Kidney (tissue), 13 donors: ENCODE measurements at regions not wholly inside any gene's neighbourhood (a gene's known extent, or its start where the extent isn't known, plus 50 kb on each side); places are given as distances from the start of the nearest gene placed in this dataset.

Experiments
- DNase-seq, 5 donors: peaks; one replicate each; pipeline ENCODE4 v3.0.0-alpha.2; 2013 to 2020
- FAIRE-seq: peaks from 2 replicates; lab custom pipeline; 2012; peaks lifted over from hg19 to GRCh38; lab: Jason Lieb, UNC
- H3K27ac ChIP-seq, 2 donors: one replicate each; pipeline ENCODE4 v1.7.0; 2013; ENCODE audit warnings: low read depth in 2 of 2, low read length in 2 of 2, inconsistent platforms in 1 of 2
- H3K27me3 ChIP-seq: one replicate; pipeline ENCODE4 v1.7.1; 2013; ENCODE audit warnings: low read length, inconsistent platforms; ENCODE audit not compliant: control insufficient read depth, insufficient read depth
- H3K36me3 ChIP-seq, 3 donors: one replicate each; pipeline versions ENCODE4 v1.7.0 to v1.7.1; 2013; ENCODE audit warnings: low read length in 3 of 3, control low read depth in 1 of 3, inconsistent platforms in 1 of 3; ENCODE audit not compliant: insufficient read depth in 3 of 3, control insufficient read depth in 2 of 3
- H3K4me1 ChIP-seq, 3 donors: one replicate each; pipeline versions ENCODE4 v1.7.0 to v1.7.1; 2013; ENCODE audit warnings: low read length in 3 of 3, inconsistent platforms in 1 of 3, low read depth in 1 of 3; ENCODE audit not compliant: control insufficient read depth in 2 of 3, insufficient read depth in 2 of 3
- H3K4me3 ChIP-seq, 3 donors: one replicate each; pipeline versions ENCODE4 v1.7.0 to v1.8.1; 2013; ENCODE audit warnings: low read length in 3 of 3, control low read depth in 1 of 3, inconsistent platforms in 1 of 3
- H3K9ac ChIP-seq, 3 donors: one replicate each; pipeline versions ENCODE4 v1.7.0 to v1.7.1; 2013; ENCODE audit warnings: low read length in 3 of 3, control low read depth in 1 of 3, inconsistent platforms in 1 of 3
- H3K9me3 ChIP-seq, 3 donors: one replicate each; pipeline versions ENCODE4 v1.7.0 to v1.7.1; 2013; ENCODE audit warnings: low read length in 3 of 3, control low read depth in 1 of 3, inconsistent platforms in 1 of 3; ENCODE audit not compliant: control insufficient read depth in 2 of 3, insufficient read depth in 1 of 3
- intact Hi-C: fragments of 100-400 bp; cut with DNase I; formaldehyde crosslinking; loops from one replicate; pipeline ENCODE4 v1.11.1; 2022
- TF ChIP-seq, protein P1 (sequence below): IDR thresholded peaks from 3 replicates; pipeline ENCODE4 v1.5.1; 2012; ENCODE audit warnings: mild to moderate bottlenecking, moderate library complexity, borderline replicate concordance; ENCODE audit not compliant: insufficient read depth; ENCODE audit errors: extremely low read depth
- donor health status: control.
- donor health status: control.
- donor health status: control.
- donor health status: control.
- donor health status: control.
- donor health status: DM: yes; HTN: yes; CAD: no.
- donor health status: Normal renal cell carcinoma (clear cell type).

- Histone ChIP-seq H3K27me3 (no peaks in the 10 kb centered on the region), H3K4me3 (no peak overlapping the region), H3K9ac (no peak overlapping the region), H3K9me3 (no peaks in the 10 kb centered on the region), H3K4me1 (no peaks in the 10 kb centered on the region), H3K27ac (no peak overlapping the region), H3K36me3 (no peaks in the 10 kb centered on the region)
- TF ChIP-seq, protein P1, sequence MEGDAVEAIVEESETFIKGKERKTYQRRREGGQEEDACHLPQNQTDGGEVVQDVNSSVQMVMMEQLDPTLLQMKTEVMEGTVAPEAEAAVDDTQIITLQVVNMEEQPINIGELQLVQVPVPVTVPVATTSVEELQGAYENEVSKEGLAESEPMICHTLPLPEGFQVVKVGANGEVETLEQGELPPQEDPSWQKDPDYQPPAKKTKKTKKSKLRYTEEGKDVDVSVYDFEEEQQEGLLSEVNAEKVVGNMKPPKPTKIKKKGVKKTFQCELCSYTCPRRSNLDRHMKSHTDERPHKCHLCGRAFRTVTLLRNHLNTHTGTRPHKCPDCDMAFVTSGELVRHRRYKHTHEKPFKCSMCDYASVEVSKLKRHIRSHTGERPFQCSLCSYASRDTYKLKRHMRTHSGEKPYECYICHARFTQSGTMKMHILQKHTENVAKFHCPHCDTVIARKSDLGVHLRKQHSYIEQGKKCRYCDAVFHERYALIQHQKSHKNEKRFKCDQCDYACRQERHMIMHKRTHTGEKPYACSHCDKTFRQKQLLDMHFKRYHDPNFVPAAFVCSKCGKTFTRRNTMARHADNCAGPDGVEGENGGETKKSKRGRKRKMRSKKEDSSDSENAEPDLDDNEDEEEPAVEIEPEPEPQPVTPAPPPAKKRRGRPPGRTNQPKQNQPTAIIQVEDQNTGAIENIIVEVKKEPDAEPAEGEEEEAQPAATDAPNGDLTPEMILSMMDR: no peak
- intact Hi-C loops: no loop called here
- no peak for FAIRE-seq
- no peak for DNase-seq
Measured at GRCh38 chr13:61824168-61824567, 408.5 kb upstream of the PCDH20 start.

DNA sequence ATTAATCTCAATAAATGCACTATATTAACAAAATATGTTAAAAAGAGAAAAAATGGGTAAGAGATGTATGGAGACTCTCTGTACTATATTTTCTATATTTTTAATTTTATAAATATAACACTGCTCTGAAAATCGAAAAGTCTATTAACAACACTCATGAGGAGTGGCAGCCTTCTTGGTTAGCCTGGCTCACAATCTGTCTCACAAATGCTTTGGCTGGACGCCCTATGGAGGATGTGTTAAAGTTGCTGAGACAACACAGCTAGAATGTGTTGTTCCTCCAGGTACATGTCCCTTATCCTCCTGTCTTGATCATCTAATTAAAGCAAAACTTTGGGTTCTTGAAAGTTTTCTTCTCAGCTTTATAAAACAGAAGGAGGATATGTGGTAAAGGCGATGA, 396.6 kb upstream of the PCDH20 start:
- Histone ChIP-seq H3K27me3 (no peaks in the 10 kb centered on the region), H3K27ac (no peak overlapping the region), H3K4me1 (no peaks in the 10 kb centered on the region), H3K9ac (no peak overlapping the region), H3K9me3 (no peaks in the 10 kb centered on the region), H3K36me3 (no peaks in the 10 kb centered on the region), H3K4me3 (no peak overlapping the region)
- intact Hi-C loops: no loop called here
- TF ChIP-seq, protein P1: no peak
- FAIRE-seq: no peak
- DNase-seq: no peak

DNA sequence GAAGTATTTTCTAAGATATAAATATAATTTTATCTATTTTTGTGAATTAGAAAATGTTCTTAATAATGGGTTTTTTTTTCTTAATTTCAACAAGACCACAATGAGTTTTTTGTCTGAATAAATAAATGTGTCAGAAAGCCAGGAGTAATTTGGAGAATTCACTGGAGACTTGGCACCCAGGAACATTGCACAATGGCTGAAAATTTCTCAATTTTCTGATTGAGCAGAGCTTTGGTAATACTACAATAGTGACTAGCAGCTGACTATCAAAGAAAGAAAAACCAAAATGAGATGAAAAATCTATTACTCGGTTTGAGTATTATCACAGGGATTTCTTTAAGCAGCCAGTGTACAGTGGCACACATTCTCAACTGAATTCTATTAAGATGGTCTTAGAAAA, 394.4 kb upstream of the PCDH20 start:
- Histone ChIP-seq H3K9me3 (no peaks in the 10 kb centered on the region), H3K9ac (no peak overlapping the region), H3K36me3 (no peaks in the 10 kb centered on the region), H3K4me1 (no peaks in the 10 kb centered on the region), H3K27me3 (no peaks in the 10 kb centered on the region), H3K27ac (no peak overlapping the region), H3K4me3 (no peak overlapping the region)
- DNase-seq (no peak), FAIRE-seq (no peak)
- intact Hi-C loops: no loop called here
- TF ChIP-seq, protein P1: no peak

DNA sequence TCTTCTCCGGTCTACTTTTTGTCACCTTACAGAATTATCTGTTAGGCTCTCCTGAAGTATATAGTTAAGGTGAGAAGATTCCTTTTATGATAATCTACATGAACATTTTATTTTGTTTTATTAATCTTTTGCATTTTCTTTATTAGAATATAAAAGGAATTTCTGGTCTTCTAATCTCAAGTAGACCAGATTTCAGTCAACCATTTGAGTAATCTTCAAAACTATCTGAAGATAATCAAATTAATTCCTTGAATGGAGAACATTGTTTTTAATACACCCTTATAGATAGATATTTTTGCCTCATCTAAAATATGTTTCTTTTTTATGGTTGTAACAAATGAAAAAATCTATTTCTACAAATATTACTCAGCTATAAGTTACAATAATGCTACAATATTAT, 381.7 kb upstream of the PCDH20 start:
- intact Hi-C loops: no loop called here
- TF ChIP-seq, protein P1: no peak
- Histone ChIP-seq H3K9ac (no peak overlapping the region), H3K36me3 (no peaks in the 10 kb centered on the region), H3K4me3 (no peak overlapping the region), H3K9me3 (no peaks in the 10 kb centered on the region), H3K27ac (no peak overlapping the region), H3K4me1 (no peaks in the 10 kb centered on the region), H3K27me3 (no peaks in the 10 kb centered on the region)
- FAIRE-seq: no peak
- DNase-seq: no peak
